Keratinocyte (primary cell): ENCODE measurements at regions not wholly inside any gene's neighbourhood (a gene's known extent, or its start where the extent isn't known, plus 50 kb on each side); places are given as distances from the start of the nearest gene placed in this dataset.

Experiments used
- DNase-seq: peaks from one replicate; pipeline ENCODE4 v3.0.0-alpha.2; 2011; ENCODE audit warnings: low read depth, missing footprints, low spot score
- FAIRE-seq: peaks from 2 replicates; lab custom pipeline; 2011; peaks lifted over from hg19 to GRCh38; lab: Jason Lieb, UNC
- H2AFZ ChIP-seq: 2 replicates; pipeline ENCODE4 v1.6.0; 2012; ENCODE audit warnings: low read length, control low read depth, inconsistent platforms; ENCODE audit not compliant: control insufficient read depth
- H3K27ac ChIP-seq: 2 replicates; pipeline ENCODE4 v1.5.1; 2011; ENCODE audit warnings: low read length; ENCODE audit not compliant: control insufficient read depth, insufficient read depth
- H3K27me3 ChIP-seq: 3 replicates; pipeline ENCODE4 v1.6.0; 2011; ENCODE audit warnings: low read length; ENCODE audit not compliant: control insufficient read depth, insufficient read depth; ENCODE audit errors: extremely low read depth
- H3K36me3 ChIP-seq, 2 experiments: 2 replicates in 1 of 2; 3 replicates in 1 of 2; pipeline ENCODE4 v1.5.1; 2011; ENCODE audit warnings: low read length in 2 of 2, mild to moderate bottlenecking in 1 of 2; ENCODE audit not compliant: control insufficient read depth in 2 of 2, insufficient read depth in 2 of 2; ENCODE audit errors: extremely low read depth in 1 of 2
- H3K4me1 ChIP-seq: 3 replicates; pipeline ENCODE4 v1.5.1; 2011; ENCODE audit warnings: low read length; ENCODE audit not compliant: control insufficient read depth, insufficient read depth; ENCODE audit errors: extremely low read depth
- H3K4me2 ChIP-seq: 3 replicates; pipeline ENCODE4 v1.6.0; 2011; ENCODE audit warnings: low read depth, low read length; ENCODE audit not compliant: control insufficient read depth, insufficient read depth; ENCODE audit errors: extremely low read depth
- H3K4me3 ChIP-seq, 3 experiments: fragments of 200-600 bp in 1 of 3; sonication (generic) in 1 of 3; 2 replicates in 2 of 3; 3 replicates in 1 of 3; pipeline ENCODE4 v1.5.1; 2011 to 2016; ENCODE audit warnings: low read length in 3 of 3, mild to moderate bottlenecking in 3 of 3, control low read depth in 2 of 3, inconsistent platforms in 1 of 3, low read depth in 1 of 3, mixed read lengths in 1 of 3, mixed run types in 1 of 3, moderate library complexity in 1 of 3; ENCODE audit not compliant: control insufficient read depth in 2 of 3, insufficient read depth in 2 of 3; ENCODE audit errors: extremely low read depth in 1 of 3
- H3K79me2 ChIP-seq: 2 replicates; pipeline ENCODE4 v1.6.0; 2012; ENCODE audit warnings: low read length; ENCODE audit not compliant: control insufficient read depth, insufficient read depth
- H3K9ac ChIP-seq: 3 replicates; pipeline ENCODE4 v1.6.0; 2011; ENCODE audit warnings: low read length; ENCODE audit not compliant: control insufficient read depth, insufficient read depth; ENCODE audit errors: extremely low read depth
- H3K9me1 ChIP-seq: 3 replicates; pipeline ENCODE4 v1.6.0; 2011; ENCODE audit warnings: low read length; ENCODE audit not compliant: control insufficient read depth, insufficient read depth; ENCODE audit errors: extremely low read depth
- H3K9me3 ChIP-seq: 2 replicates; pipeline ENCODE4 v1.5.1; 2012; ENCODE audit warnings: low read depth, low read length; ENCODE audit not compliant: control insufficient read depth
- H4K20me1 ChIP-seq: 3 replicates; pipeline ENCODE4 v1.6.0; 2011; ENCODE audit warnings: low read length; ENCODE audit not compliant: control insufficient read depth, insufficient read depth; ENCODE audit errors: extremely low read depth
- EZH2 ChIP-seq: IDR thresholded peaks from one replicate; pipeline ENCODE4 v1.6.1; 2012; ENCODE audit warnings: inconsistent platforms, mild to moderate bottlenecking, low read length, moderate library complexity
- dilution Hi-C: fragments of 300-500 bp; cut with MboI; formaldehyde crosslinking; loops from one replicate; pipeline ENCODE4 v1.7.0; 2020; ENCODE audit warnings: low sequenced_read_pairs; ENCODE audit not compliant: extremely low pct_ligation_motif_present
- TF ChIP-seq, protein P1 (sequence below), 3 experiments: IDR thresholded peaks in 1 of 3; conservative IDR thresholded peaks in 1 of 3; optimal IDR thresholded peaks in 1 of 3; 2 replicates in 2 of 3; 3 replicates in 1 of 3; pipeline versions ENCODE3 to v1.5.1; 2011; ENCODE audit warnings: low read length in 3 of 3, mild to moderate bottlenecking in 3 of 3, moderate library complexity in 2 of 3, control low read depth in 1 of 3, inconsistent platforms in 1 of 3; ENCODE audit not compliant: insufficient read depth in 2 of 3; ENCODE audit errors: extremely low read depth in 1 of 3

DNA sequence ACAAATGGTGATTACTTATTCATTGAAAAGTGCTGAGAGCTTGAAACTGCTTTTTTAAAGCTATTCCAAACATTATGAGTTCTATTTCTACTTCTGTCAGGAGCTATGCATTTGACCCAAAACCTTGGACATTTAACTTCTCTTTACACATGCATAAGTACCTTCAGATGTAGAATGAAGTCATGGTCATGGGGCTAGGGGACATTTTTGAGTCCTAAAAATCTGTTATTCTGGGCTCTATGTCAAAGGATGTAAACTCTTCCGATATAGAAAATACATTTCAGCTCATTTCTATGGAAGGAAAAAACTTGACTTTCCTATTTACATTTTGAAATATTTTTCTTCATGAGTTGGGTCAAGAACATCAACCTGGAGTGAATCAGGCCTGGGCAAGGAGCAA is 179.5 kb upstream of the CXCL12 start:
- Histone ChIP-seq H3K9ac (no peak overlapping the region), H3K4me3 (no peak overlapping the region), H2AFZ (no peak overlapping the region), H3K4me1 (no peaks in the 10 kb centered on the region), H3K79me2 (no peaks in the 10 kb centered on the region), H3K27ac (no peak overlapping the region), H3K9me1 (no peaks in the 10 kb centered on the region), H4K20me1 (no peaks in the 10 kb centered on the region), H3K36me3 (no peaks in the 10 kb centered on the region), H3K27me3 (no peaks in the 10 kb centered on the region), H3K4me2 (no peak overlapping the region), H3K9me3 (no peaks in the 10 kb centered on the region)
- TF ChIP-seq, protein P1, sequence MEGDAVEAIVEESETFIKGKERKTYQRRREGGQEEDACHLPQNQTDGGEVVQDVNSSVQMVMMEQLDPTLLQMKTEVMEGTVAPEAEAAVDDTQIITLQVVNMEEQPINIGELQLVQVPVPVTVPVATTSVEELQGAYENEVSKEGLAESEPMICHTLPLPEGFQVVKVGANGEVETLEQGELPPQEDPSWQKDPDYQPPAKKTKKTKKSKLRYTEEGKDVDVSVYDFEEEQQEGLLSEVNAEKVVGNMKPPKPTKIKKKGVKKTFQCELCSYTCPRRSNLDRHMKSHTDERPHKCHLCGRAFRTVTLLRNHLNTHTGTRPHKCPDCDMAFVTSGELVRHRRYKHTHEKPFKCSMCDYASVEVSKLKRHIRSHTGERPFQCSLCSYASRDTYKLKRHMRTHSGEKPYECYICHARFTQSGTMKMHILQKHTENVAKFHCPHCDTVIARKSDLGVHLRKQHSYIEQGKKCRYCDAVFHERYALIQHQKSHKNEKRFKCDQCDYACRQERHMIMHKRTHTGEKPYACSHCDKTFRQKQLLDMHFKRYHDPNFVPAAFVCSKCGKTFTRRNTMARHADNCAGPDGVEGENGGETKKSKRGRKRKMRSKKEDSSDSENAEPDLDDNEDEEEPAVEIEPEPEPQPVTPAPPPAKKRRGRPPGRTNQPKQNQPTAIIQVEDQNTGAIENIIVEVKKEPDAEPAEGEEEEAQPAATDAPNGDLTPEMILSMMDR (optimal IDR thresholded peaks at IDR 0.05 in 1 of 3, IDR thresholded peaks at IDR 0.05 in 1 of 3, conservative IDR thresholded peaks at IDR 0.05 in 1 of 3; ENCODE audit: extremely low read depth in 1 of 3, insufficient read depth in 2 of 3, low read length in 3 of 3), result no peak
- no peak for TF ChIP-seq EZH2
- DNase-seq, result no peak
- dilution Hi-C loops, result no loop called here
- no peak for FAIRE-seq

DNA sequence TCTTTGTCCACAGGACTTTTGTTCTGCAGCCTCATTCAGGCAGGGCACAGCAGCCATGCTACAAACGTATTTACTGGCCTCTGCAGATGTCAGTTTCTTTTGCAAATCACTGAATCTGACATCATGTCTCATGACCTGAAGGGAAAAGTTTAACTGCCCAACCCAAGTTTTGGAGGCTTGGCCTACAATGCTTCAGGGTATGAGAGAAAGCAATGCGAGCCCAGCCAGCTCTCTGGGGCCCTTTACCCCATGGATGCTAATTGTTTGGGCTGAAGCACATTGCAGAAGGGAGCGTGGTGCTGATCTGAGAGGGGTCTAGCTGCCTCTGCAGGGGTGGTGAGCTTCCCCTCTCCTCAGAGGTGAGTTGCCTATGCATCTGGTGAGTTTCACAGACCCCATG is 179.9 kb upstream of the CXCL12 start:
- Histone ChIP-seq H3K27ac (no peak overlapping the region), H4K20me1 (no peaks in the 10 kb centered on the region), H3K27me3 (no peaks in the 10 kb centered on the region), H3K79me2 (no peaks in the 10 kb centered on the region), H3K4me1 (no peaks in the 10 kb centered on the region), H3K9ac (no peak overlapping the region), H3K36me3 (no peaks in the 10 kb centered on the region), H3K4me2 (no peak overlapping the region), H2AFZ (no peak overlapping the region), H3K4me3 (no peak overlapping the region), H3K9me3 (no peaks in the 10 kb centered on the region), H3K9me1 (no peaks in the 10 kb centered on the region)
- DNase-seq (no peak), FAIRE-seq (no peak)
- dilution Hi-C loops, result no loop called here
- TF ChIP-seq EZH2, result no peak
- TF ChIP-seq, protein P1 (optimal IDR thresholded peaks at IDR 0.05 in 1 of 3, IDR thresholded peaks at IDR 0.05 in 1 of 3, conservative IDR thresholded peaks at IDR 0.05 in 1 of 3; ENCODE audit: extremely low read depth in 1 of 3, insufficient read depth in 2 of 3, low read length in 3 of 3), result no peak
